ENCODE measurements at regions not wholly inside any gene's neighbourhood (a gene's known extent, or its start where the extent isn't known, plus 50 kb on each side); places are given as distances from the start of the nearest gene placed in this dataset.

- H3K36me3 Mint-ChIP-seq (ENCODE audit: low read depth), result no peaks in the 10 kb centered on the region
- no peak for TF ChIP-seq CTCF (conservative IDR thresholded peaks at IDR 0.05)
- no peaks in the 10 kb centered on the region for H3K27me3 Mint-ChIP-seq (ENCODE audit: low read depth)
- H3K27ac Mint-ChIP-seq (ENCODE audit: unreplicated experiment), result no peak overlapping the region
- no peaks in the 10 kb centered on the region for H3K9me3 Mint-ChIP-seq
- no peak for DNase-seq (ENCODE audit: low read depth, low spot score)
- H3K4me1 Mint-ChIP-seq, result peaks cover 5% of the 10 kb centered on the region
- H3K4me3 Mint-ChIP-seq, result no peak overlapping the region
Observed at GRCh38 chr18:78768221-78768620, 211.4 kb upstream of the SALL3 start.

GRCh38 chr18:78768656-78769501 is 210.7 kb upstream of the SALL3 start:
- Mint-ChIP-seq H3K27me3 (ENCODE audit: low read depth) (no peaks in the 10 kb centered on the region), H3K4me3 (no peak overlapping the region), H3K4me1 (peaks cover 5% of the 10 kb centered on the region), H3K27ac (ENCODE audit: unreplicated experiment) (peak overlapping the region; percentile 19), H3K36me3 (ENCODE audit: low read depth) (no peaks in the 10 kb centered on the region), H3K9me3 (no peaks in the 10 kb centered on the region)
- DNase-seq (ENCODE audit: low read depth, low spot score), result no peak
- TF ChIP-seq CTCF (conservative IDR thresholded peaks at IDR 0.05), result no peak

- TF ChIP-seq CTCF (conservative IDR thresholded peaks at IDR 0.05), result no peak
- no peaks in the 10 kb centered on the region for H3K9me3 Mint-ChIP-seq
- peaks cover 5% of the 10 kb centered on the region for H3K4me1 Mint-ChIP-seq
- H3K27me3 Mint-ChIP-seq (ENCODE audit: low read depth), result no peaks in the 10 kb centered on the region
- H3K36me3 Mint-ChIP-seq (ENCODE audit: low read depth), result no peaks in the 10 kb centered on the region
- no peak for DNase-seq (ENCODE audit: low read depth, low spot score)
- H3K27ac Mint-ChIP-seq (ENCODE audit: unreplicated experiment), result peak overlapping the region; percentile 19
- H3K4me3 Mint-ChIP-seq, result no peak overlapping the region
Observed at GRCh38 chr18:78769502-78770105, 210.0 kb upstream of the SALL3 start.

DNA sequence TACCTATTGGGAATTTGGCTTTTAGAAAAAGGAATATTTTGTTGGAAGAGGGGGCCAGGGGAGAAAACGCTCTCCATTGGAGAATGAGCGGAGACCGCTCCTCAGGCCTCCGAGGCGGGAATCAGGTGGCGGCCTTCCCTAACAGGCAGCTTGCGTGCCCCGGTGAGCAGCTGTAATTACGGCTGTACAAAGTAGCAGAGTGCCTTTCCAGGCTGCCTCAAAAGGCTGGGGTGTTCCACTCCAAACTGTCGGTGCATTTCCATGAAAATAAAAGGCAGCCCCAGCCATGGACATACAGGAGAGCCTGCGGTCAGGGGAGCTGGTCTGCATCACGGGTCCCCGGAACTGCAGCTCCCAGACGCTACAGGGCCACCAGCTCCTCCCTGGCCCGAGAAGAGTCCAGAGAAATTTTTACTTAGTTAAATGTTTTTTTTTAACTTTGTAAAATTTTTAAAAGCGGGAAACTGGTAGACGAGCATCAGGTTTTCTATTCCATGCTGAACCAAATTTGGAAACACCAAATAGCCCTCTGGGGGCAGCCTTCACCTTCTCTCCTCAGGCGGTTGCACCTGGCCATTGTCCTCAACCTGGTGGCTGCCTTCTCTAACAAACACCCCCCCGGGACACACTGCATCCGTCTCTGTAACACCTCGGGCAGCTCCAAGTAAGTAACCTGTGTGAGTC is 209.3 kb upstream of the SALL3 start:
- Mint-ChIP-seq H3K9me3 (no peaks in the 10 kb centered on the region), H3K36me3 (ENCODE audit: low read depth) (no peaks in the 10 kb centered on the region), H3K4me1 (peaks cover 5% of the 10 kb centered on the region), H3K4me3 (no peak overlapping the region), H3K27me3 (ENCODE audit: low read depth) (no peaks in the 10 kb centered on the region), H3K27ac (ENCODE audit: unreplicated experiment) (no peak overlapping the region)
- no peak for DNase-seq (ENCODE audit: low read depth, low spot score)
- TF ChIP-seq CTCF (conservative IDR thresholded peaks at IDR 0.05), result no peak

DNA sequence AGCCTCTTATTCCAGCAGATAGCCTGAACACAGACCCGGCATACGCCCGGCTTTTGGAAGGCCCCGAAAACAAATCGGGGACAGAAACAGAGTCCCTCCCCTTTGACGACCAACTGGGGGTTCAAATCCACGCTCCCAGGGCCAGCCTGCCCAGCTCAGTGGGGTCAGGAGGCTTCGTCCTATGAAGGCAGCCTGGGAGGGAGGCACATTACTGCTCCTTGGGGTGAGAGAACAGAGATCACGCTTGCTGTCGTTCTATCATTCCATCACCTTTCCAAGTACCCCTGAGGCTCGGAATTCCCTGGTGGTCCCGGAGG is 208.8 kb upstream of the SALL3 start:
- TF ChIP-seq CTCF (conservative IDR thresholded peaks at IDR 0.05), result no peak

More for the DNA sequence above, 208.8 kb upstream of the SALL3 start:
- no peak overlapping the region for H3K4me3 Mint-ChIP-seq
- no peaks in the 10 kb centered on the region for H3K27me3 Mint-ChIP-seq (ENCODE audit: low read depth)
- peak overlapping the region; percentile 19 for H3K27ac Mint-ChIP-seq (ENCODE audit: unreplicated experiment)
- DNase-seq (ENCODE audit: low read depth, low spot score), result no peak
- peaks cover 5% of the 10 kb centered on the region for H3K4me1 Mint-ChIP-seq
- no peaks in the 10 kb centered on the region for H3K36me3 Mint-ChIP-seq (ENCODE audit: low read depth)
- H3K9me3 Mint-ChIP-seq, result no peaks in the 10 kb centered on the region

Data from neural crest cell (in vitro differentiated cells).